WTC11 (cell line): ENCODE measurements at regions not wholly inside any gene's neighbourhood (a gene's known extent, or its start where the extent isn't known, plus 50 kb on each side); places are given as distances from the start of the nearest gene placed in this dataset.

ENCODE experiments used
- ATAC-seq: fragments of 200-7000 bp; cut with Tn5 transposase; 2 replicates; pipeline ENCODE4 v1.10.0; 2021; ENCODE audit warnings: mild to moderate bottlenecking, moderate library complexity
- CTCF ChIA-PET: fragments of 300-600 bp; sonication (Branson Sonifier 250); formaldehyde crosslinking; loops from one replicate; lab custom pipeline; 2021; ENCODE audit warnings: antibody characterized with exemption; lab: Charles Lee
- POLR2A ChIA-PET: fragments of 350-600 bp; sonication (Branson Sonifier 250); formaldehyde crosslinking; loops from one replicate; lab custom pipeline; 2021; ENCODE audit warnings: antibody characterized with exemption; lab: Charles Lee
- DNase-seq: peaks from one replicate; pipeline ENCODE4 v3.0.0; 2021; ENCODE audit warnings: low spot score
- H3K27ac Mint-ChIP-seq: 2 replicates; pipeline ENCODE4 v1.8.0; 2021; ENCODE audit warnings: mixed read lengths
- H3K27me3 Mint-ChIP-seq: 2 replicates; pipeline ENCODE4 v1.8.0; 2021; ENCODE audit warnings: low read depth, mild to moderate bottlenecking, moderate library complexity, mixed read lengths
- H3K36me3 Mint-ChIP-seq: 2 replicates; pipeline ENCODE4 v1.8.0; 2021; ENCODE audit warnings: mixed read lengths
- H3K4me1 Mint-ChIP-seq: 2 replicates; pipeline ENCODE4 v1.8.0; 2022; ENCODE audit warnings: mixed read lengths
- H3K4me3 Mint-ChIP-seq: 2 replicates; pipeline ENCODE4 v1.8.0; 2021; ENCODE audit warnings: mild to moderate bottlenecking, moderate library complexity, mixed read lengths
- H3K9me3 Mint-ChIP-seq: 2 replicates; pipeline ENCODE4 v1.8.0; 2021; ENCODE audit warnings: mixed read lengths
- ATF3 ChIP-seq: sonication (generic); formaldehyde crosslinking; conservative IDR thresholded peaks from 2 replicates; pipeline ENCODE4 v1.8.1; 2022; ENCODE audit warnings: mild to moderate bottlenecking, missing genetic modification reagents
- CREM ChIP-seq: sonication (generic); formaldehyde crosslinking; IDR thresholded peaks from 2 replicates; pipeline ENCODE4 v1.8.1; 2022; ENCODE audit warnings: mild to moderate bottlenecking, missing genetic modification reagents, moderate library complexity
- FOXJ3 ChIP-seq: sonication (generic); formaldehyde crosslinking; IDR thresholded peaks from 2 replicates; pipeline ENCODE4 v1.9.0; 2021; ENCODE audit warnings: missing genetic modification reagents, mild to moderate bottlenecking, borderline replicate concordance
- IRF1 ChIP-seq: sonication (generic); formaldehyde crosslinking; IDR thresholded peaks from 2 replicates; pipeline ENCODE4 v1.8.0; 2023; ENCODE audit warnings: missing genetic modification reagents
- JUN ChIP-seq: sonication (generic); formaldehyde crosslinking; IDR thresholded peaks from 2 replicates; pipeline ENCODE4 v1.8.0; 2023; ENCODE audit warnings: mild to moderate bottlenecking, missing genetic modification reagents
- PREB ChIP-seq: sonication (generic); formaldehyde crosslinking; IDR thresholded peaks from 2 replicates; pipeline ENCODE4 v1.8.1; 2022; ENCODE audit warnings: mild to moderate bottlenecking, missing genetic modification reagents, moderate library complexity, borderline replicate concordance
- PRRX2 ChIP-seq: fragments of 250-450 bp; sonication (Bioruptor Pico); IDR thresholded peaks from 2 replicates; pipeline ENCODE4 v1.8.0; 2021; ENCODE audit warnings: mild to moderate bottlenecking
- STAT6 ChIP-seq: sonication (generic); formaldehyde crosslinking; conservative IDR thresholded peaks from 2 replicates; pipeline ENCODE4 v1.8.1; 2023; ENCODE audit warnings: mild to moderate bottlenecking, low read depth, missing genetic modification reagents, moderate library complexity
- TCF7 ChIP-seq: sonication (generic); formaldehyde crosslinking; IDR thresholded peaks from 2 replicates; pipeline ENCODE4 v1.8.0; 2022; ENCODE audit warnings: mild to moderate bottlenecking, low read depth, missing genetic modification reagents, moderate library complexity
- TEAD1 ChIP-seq: sonication (generic); formaldehyde crosslinking; IDR thresholded peaks from 2 replicates; pipeline ENCODE4 v1.8.0; 2022; ENCODE audit warnings: mild to moderate bottlenecking, missing genetic modification reagents
- ZNF121 ChIP-seq: sonication (generic); formaldehyde crosslinking; IDR thresholded peaks from 2 replicates; pipeline ENCODE4 v1.8.0; 2023; ENCODE audit warnings: missing genetic modification reagents
- ZNF263 ChIP-seq: sonication (generic); formaldehyde crosslinking; IDR thresholded peaks from 2 replicates; pipeline ENCODE4 v1.8.1; 2022; ENCODE audit warnings: low read depth, mild to moderate bottlenecking, moderate library complexity, missing genetic modification reagents
- ZNF425 ChIP-seq: fragments of 250-450 bp; sonication (Bioruptor Pico); conservative IDR thresholded peaks from 2 replicates; pipeline ENCODE4 v1.9.0; 2021; ENCODE audit warnings: mild to moderate bottlenecking
- ZNF532 ChIP-seq: fragments of 250-450 bp; sonication (Bioruptor Pico); IDR thresholded peaks from 2 replicates; pipeline ENCODE4 v1.9.0; 2021; ENCODE audit warnings: mild to moderate bottlenecking, borderline replicate concordance
- ZSCAN18 ChIP-seq: fragments of 250-450 bp; sonication (Bioruptor Pico); IDR thresholded peaks from 2 replicates; pipeline ENCODE4 v2.1.2; 2022; ENCODE audit warnings: mild to moderate bottlenecking, moderate library complexity

GRCh38 chr3:28840976-28841376 is 439.9 kb upstream of the RBMS3 start:
- ATAC-seq (no peak), DNase-seq (no peak)
- Mint-ChIP-seq H3K4me1 (peaks cover 22% of the 10 kb centered on the region), H3K36me3 (no peaks in the 10 kb centered on the region), H3K9me3 (no peaks in the 10 kb centered on the region), H3K27ac (no peak overlapping the region), H3K4me3 (no peak overlapping the region), H3K27me3 (peaks cover 9% of the 10 kb centered on the region; the same call in 1 of the 2 replicates)
- ChIA-PET POLR2A (no interaction called here), CTCF (no interaction called here)
- no peak for TF ChIP-seq JUN (CRISPR knock-in tag)
- TF ChIP-seq IRF1 (CRISPR knock-in tag) = no peak
- TF ChIP-seq ZNF263 (CRISPR knock-in tag) = no peak
- no peak for TF ChIP-seq TCF7
- no peak for TF ChIP-seq FOXJ3 (CRISPR knock-in tag)
- TF ChIP-seq PRRX2 (CRISPR knock-in tag) = no peak

- H3K27me3 Mint-ChIP-seq = peaks cover 6% of the 10 kb centered on the region; the same call in 1 of the 2 replicates
- no peak overlapping the region for H3K4me3 Mint-ChIP-seq
- TF ChIP-seq ATF3 (CRISPR knock-in tag) = no peak
- TF ChIP-seq TEAD1 (CRISPR knock-in tag) = no peak
- TF ChIP-seq STAT6 (CRISPR knock-in tag) = no peak
- no peak for TF ChIP-seq ZNF121 (CRISPR knock-in tag)
- TF ChIP-seq ZNF425 = no peak
- no peak for TF ChIP-seq ZNF532 (CRISPR knock-in tag)
- TF ChIP-seq CREM = no peak
- TF ChIP-seq PREB = no peak
- no peak for TF ChIP-seq TCF7
- no peak for TF ChIP-seq ZSCAN18 (CRISPR knock-in tag)
- DNase-seq = no peak
- H3K4me1 Mint-ChIP-seq = peaks cover 17% of the 10 kb centered on the region
- no peak for ATAC-seq
- no peaks in the 10 kb centered on the region for H3K36me3 Mint-ChIP-seq
- CTCF ChIA-PET = no interaction called here
- H3K27ac Mint-ChIP-seq = no peak overlapping the region
- no peaks in the 10 kb centered on the region for H3K9me3 Mint-ChIP-seq
- POLR2A ChIA-PET = no interaction called here
These were observed 439.4 kb upstream of the RBMS3 start for GRCh38 chr3:28841441-28841840.
